Stimulated activated CD4-positive, alpha-beta T cell treated with anti-CD3 and anti-CD28 coated beads, Interleukin-12 subunit alpha, Interleukin-12 subunit beta, amount 100 ng/mL, for 4 hours (primary cell): ENCODE measurements at regions not wholly inside any gene's neighbourhood (a gene's known extent, or its start where the extent isn't known, plus 50 kb on each side); places are given as distances from the start of the nearest gene placed in this dataset.

Experiments used
- DNase-seq: peaks from one replicate; pipeline ENCODE4 v3.0.0-alpha.2; 2020

- no peak for DNase-seq
Observed at GRCh38 chr5:133732536-133732935, 120.2 kb upstream of the FSTL4 start.

DNA sequence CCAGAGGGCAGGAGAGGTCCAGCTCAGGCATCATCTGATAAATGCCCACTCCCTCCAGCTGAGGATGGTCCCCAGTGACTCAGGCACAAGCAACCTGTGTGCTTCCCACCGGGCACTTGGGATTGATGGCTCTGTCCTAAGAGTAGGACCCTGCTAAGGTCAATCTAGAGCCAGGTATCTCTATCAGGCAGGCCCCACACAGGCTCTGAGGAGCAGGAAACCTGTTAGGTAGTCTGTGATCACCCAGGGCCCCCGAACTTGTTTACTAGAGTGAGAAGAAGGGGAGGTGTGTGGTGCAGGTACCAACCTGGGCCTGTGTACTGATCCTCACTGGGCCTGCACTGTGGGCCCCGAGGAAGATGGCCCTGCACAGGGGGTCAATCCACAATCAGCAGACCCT, 119.6 kb upstream of the FSTL4 start:
- no peak for DNase-seq

- no peak for DNase-seq
Observed at GRCh38 chr5:133730866-133731265, 118.5 kb upstream of the FSTL4 start.

GRCh38 chr5:133730346-133730745, 118.0 kb upstream of the FSTL4 start:
- DNase-seq, result no peak

DNA sequence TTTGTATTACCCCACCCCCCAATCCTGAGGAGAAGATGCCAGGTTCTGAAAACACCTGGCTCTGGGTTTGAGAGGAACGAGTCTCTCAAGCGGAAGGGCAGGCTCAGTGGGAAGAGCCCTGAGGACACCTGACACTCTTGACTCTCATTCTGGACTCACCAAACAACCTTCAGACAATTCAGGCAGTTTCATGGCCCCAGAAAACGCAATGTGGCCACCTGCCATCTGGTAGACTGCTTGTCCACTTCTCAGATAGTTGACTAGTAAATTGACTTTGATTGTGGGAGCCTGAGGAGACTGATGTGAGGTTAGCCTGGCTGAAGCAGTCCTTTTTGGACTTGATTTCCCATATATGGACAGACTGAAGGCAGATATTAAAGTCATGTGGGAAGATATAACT, 117.5 kb upstream of the FSTL4 start:
- DNase-seq, result no peak

DNA sequence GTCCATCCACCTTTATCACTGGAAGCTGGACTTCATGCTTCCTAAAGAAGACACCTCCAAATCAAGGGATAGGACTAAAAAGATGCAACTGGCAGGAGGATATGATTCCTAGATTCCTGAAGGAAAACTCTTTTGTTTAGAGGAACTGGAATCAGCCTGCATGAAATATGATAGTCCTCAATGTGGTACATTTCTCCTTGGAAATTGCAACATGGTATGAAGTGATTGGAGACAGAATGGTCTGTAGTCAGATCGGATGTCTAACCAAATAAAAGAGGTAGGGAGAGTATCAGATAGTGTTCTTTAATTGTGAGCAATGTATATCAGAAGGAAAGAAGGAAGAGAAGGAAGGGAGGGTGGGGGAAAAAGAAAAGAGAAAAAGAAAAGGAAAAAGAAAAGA, 116.1 kb upstream of the FSTL4 start:
- no peak for DNase-seq

- DNase-seq, result no peak
Observed at GRCh38 chr5:133727636-133728035, 115.3 kb upstream of the FSTL4 start.

- DNase-seq, result no peak
Observed at GRCh38 chr5:133723651-133724366, 111.5 kb upstream of the FSTL4 start.

GRCh38 chr5:133723126-133723525, 110.8 kb upstream of the FSTL4 start:
- DNase-seq, result no peak

DNA sequence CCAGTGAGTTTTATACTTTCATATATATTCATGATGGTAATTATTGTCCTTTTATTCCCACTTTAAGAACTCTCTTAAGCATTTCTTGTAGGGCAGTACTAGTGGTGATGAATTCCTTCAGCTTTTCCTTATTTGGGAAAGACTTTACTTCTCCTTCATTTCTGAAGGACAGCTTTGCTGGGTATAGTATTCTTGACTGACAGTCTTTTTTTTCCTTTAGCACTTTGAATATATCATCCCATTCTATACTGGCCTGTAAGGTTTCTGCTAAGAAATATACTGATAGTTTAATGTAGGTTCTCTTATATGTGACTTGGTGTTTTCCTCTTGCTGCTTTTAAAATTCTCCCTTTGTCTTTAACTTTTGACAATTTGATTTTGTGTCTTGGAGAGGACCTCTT, 109.0 kb upstream of the FSTL4 start:
- no peak for DNase-seq

DNA sequence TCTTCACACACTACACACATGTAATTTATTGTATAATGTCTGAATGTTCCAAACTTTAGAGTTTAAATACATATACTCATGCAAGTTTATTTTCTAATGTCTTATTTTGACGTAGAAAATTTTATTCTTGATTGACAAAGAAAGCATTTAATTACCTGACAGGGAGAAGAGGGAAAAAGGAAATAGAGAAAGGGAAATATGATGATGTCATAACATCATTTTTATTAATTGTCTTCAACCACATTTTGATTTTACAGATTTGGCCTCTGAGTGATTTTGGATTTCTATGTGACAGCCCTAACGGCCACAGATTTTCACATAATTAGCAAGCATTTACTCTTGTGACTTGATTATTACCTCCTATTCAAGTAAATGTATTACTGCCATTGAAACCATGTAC, 106.1 kb upstream of the FSTL4 start:
- DNase-seq, result no peak

GRCh38 chr5:133716532-133717183, 104.3 kb upstream of the FSTL4 start:
- DNase-seq, result no peak

GRCh38 chr5:133715616-133716015, 103.3 kb upstream of the FSTL4 start:
- DNase-seq, result no peak

GRCh38 chr5:133715216-133715615, 102.9 kb upstream of the FSTL4 start:
- no peak for DNase-seq

- DNase-seq, result no peak
Observed at GRCh38 chr5:133714161-133714915, 102.0 kb upstream of the FSTL4 start.

DNA sequence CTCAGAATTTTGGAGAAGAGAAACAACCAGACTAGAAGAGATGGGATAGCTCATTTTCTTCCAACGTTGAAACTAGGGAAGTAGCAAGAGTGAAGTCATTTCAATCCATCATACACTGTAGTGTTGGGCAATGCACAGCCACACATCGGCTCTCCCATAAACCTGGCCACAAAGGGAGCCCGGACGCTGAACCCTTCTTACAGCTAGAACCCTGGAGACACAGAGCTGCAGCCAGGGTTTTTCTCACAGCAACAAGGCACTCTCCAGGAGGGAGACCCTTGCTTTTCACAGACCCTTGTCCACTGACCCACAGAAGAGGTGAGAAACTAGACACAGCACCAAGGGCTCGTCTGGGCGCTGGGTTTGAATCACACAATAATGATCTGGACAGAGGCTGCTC, 101.4 kb upstream of the FSTL4 start:
- no peak for DNase-seq

- DNase-seq, result no peak
Observed at GRCh38 chr5:133713209-133713608, 100.9 kb upstream of the FSTL4 start.

DNA sequence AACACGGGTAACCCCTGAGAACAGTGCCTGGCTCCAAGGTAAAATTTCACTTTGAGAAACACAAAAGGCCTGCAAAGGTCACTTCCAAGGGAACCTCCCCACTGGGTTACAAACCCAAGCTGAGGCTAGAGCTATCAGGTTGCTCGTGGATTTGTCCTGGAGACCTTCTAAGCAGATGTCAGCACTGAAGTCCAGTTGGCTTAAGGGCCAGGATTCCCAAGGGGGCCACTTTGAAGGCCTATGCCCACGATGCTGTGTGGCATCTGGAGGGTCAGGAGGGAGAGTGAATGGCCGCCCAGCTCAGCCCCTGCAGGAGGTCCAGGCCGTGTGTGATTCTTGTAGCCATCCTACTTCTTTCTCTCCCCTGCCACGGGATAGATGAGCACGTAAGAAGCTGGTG, 100.2 kb upstream of the FSTL4 start:
- no peak for DNase-seq

- DNase-seq, result no peak
Observed at GRCh38 chr5:133709209-133709725, 96.9 kb upstream of the FSTL4 start.

GRCh38 chr5:133708331-133708850, 96.0 kb upstream of the FSTL4 start:
- DNase-seq, result no peak

DNA sequence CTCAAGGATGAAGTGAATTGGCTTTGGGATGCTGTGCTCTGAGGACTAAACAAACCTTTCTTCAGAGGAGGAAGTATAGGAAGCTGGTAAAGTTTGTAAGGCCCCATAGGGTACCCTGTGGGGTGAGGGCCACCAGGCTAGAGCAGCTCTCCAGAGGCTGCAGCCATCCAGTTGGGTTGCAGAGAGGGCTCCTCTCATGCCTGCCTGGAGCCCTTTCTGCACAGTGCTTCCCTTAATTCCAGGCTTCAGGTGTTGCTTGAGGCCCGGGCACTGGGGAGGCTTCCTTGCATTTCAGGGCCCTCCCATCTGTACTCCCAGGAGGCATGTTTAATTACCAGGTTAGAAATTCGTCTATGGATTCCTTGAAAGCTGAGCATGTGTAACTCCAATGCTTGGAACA, 95.3 kb upstream of the FSTL4 start:
- no peak for DNase-seq

GRCh38 chr5:133706506-133707430, 94.4 kb upstream of the FSTL4 start:
- no peak for DNase-seq

GRCh38 chr5:133705331-133705730, 93.0 kb upstream of the FSTL4 start:
- DNase-seq, result no peak
